NCI-H1417 treated with DMSO at 0.1 percent for 48 hours (cell line): ENCODE measurements at regions not wholly inside any gene's neighbourhood (a gene's known extent, or its start where the extent isn't known, plus 50 kb on each side); places are given as distances from the start of the nearest gene placed in this dataset.
A peak's percentile ranks its signal among the peaks of the same experiment; 100 is the strongest.

ENCODE experiments used
- DNase-seq: peaks from one replicate; lab custom pipeline; 2025; lab: John Stamatoyannopoulos, UW

- no peak for DNase-seq
Measured at GRCh38 chr5:110031402-110032140, 341.8 kb downstream of the MAN2A1 start.

DNA sequence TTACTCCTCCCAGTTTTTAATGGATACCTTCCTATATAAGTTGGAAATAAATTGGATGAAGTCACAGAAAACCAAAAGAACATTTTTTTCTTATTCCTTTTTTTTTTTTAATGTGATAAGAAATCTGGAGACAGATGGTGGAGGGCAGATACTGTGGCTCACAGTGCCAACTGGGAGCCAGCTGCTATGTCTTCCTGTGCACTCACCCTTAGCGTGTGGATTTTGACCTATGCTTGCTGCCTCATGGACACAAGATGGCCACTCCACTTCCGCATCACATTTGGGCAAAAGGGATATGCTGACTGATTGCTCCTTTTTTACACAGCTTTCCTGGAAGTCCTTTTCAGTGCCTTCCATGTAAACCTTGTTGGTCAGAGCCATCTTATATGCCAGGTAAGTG, 342.6 kb downstream of the MAN2A1 start:
- DNase-seq = no peak

DNA sequence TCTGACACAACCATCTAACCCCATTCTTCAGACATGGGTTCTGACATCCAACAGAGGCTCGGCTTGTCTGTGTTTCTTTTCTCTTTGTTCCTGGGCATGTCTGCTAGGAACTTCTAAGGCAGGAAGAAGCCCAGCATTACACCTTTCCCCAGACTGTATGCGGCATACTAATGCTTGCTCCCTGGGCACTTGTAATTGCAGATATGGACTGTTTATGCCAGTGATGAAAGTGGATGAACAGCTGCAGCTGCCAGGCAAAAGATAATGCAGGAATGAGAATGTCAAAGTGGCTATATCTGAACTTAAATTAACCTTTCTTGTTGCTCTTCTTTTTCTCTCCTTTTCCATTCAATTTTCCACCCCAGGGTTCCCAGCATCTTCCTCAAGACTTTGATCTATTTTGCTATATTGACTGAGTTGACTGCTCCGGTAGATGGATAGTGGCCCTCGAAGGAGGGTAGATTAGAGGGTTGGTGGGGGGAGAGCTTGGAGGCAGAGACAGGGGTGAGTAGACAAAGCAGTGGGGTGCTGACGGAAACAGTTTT, 344.4 kb downstream of the MAN2A1 start:
- DNase-seq = no peak

GRCh38 chr5:110038297-110038997, 348.7 kb downstream of the MAN2A1 start:
- DNase-seq = no peak

DNA sequence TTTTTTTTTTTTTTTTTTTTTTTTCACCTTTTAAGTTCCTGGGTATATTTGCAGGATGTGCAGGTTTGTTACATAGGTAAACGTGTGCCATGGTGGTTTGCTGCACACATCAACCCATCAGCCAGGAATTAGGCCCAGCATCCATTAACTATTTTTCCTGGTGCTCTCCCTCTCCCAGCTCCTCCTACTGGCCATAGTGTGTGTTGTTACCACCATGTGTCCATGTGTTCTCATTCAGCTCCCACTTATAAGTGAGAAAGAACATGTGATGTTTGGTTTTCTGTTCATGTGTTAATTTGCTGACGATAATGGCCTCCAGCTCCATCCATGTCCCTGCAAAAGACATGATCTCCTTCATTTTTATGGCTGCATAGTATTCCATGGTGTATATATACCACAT, 350.5 kb downstream of the MAN2A1 start:
- no peak for DNase-seq

DNA sequence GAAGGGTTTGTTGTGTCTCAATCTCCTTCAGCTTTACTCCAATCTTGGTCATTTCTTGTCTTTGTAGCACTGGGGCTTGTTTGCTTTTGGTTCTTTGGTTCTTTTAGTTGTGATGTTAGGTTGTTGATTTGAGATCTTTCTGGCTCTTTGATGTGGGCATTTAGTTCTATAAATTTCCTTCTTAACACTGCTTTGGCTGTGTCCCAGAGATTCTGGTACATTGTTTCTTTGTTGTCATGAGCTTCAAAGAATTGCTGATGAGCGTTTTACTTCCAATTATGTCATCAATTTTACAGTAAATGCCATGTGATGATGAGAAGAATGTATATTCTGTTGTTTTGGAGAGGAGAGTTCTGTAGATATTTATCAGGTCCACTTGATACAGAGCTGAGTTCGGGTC, 353.3 kb downstream of the MAN2A1 start:
- no peak for DNase-seq

DNA sequence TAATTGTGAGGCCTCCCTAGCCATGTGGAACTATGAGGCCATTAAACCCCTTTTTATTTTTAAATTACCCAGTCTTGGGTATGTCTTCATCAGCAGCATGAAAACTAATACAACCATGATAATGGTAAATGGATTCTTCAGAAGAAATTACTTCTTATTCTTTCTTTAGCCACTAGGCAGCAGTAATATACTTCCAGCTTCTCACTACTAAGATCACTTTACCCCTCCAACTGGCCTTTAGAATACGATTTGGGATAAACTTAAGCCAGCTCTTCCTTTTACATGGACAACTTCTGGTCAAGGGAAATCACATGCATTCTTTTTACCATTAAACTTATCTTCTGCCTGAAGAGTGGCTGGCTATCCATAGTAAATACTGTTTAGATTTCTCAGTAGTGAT, 355.4 kb downstream of the MAN2A1 start:
- no peak for DNase-seq

GRCh38 chr5:110048491-110048890, 358.8 kb downstream of the MAN2A1 start:
- no peak for DNase-seq

DNA sequence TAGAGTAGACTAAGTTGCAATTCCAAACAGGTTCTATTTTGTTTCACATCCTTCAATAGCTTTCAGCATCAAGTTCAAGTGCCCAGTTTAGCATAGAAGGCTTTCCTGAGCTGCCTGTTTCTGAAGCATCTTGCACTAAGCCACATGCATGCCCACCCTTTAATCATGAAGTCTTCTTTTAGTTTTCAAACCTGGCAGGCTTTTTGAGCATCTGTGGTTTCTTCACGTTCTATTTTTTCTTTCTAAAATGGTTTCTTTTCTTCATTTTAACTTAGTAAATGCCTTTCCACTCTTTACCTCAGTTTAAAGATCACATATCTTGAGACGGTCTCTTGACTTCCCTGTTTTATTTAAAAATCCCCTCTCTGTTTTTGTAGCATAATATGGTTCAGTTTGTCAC, 360.1 kb downstream of the MAN2A1 start:
- no peak for DNase-seq

DNA sequence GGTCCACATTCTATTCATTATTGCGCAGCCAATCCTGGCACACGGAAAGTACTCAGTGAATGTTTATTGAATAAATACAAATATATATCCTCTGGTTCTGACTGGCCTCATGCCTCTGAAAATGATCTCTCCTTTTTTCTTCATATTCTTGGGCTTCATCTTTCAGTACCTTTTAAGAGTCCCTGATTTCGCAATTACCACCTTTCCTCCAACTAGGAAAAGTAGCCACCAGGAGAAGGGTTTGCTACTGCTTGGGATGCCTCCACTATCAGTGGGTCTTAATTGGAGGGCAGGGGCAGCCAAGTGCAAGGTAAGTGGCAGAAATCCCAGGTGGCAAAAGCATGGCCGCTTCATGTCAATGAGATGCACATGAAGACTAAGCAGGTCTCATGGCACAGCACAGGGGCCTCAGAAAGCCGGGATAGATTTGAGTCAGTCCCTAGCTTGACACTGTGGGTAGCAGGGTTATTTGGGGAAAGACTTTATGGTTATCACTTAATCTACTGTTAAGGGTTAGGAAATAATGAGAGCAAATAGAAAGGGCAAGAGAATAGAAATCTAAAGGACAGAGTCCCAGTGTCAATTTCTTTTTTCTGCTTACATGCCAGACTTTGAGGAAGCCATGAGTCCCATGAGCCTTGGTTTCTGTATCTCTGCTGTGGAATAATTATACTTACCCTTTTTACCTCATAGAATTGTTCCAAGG, 361.1 kb downstream of the MAN2A1 start:
- DNase-seq = no peak

DNA sequence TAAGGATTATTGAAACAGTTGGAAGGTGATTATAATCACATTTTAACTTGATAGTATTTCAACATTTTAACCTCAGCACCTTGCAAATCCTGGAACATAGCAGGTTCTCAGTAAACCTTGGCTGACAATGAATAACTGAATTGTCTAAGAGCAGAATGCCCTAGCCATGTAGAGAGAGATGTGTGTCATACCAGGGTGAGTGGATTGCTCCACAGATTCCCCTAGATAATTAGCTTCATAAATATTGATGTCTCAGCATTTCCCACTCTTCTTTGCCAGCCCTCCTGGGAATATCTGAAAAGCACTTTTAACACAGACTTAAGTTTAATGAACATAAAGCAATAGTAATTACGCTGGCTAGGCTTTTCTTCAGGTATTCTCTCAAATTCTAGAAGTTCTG, 363.5 kb downstream of the MAN2A1 start:
- DNase-seq = no peak

GRCh38 chr5:110053824-110054223, 364.1 kb downstream of the MAN2A1 start:
- DNase-seq = no peak

DNA sequence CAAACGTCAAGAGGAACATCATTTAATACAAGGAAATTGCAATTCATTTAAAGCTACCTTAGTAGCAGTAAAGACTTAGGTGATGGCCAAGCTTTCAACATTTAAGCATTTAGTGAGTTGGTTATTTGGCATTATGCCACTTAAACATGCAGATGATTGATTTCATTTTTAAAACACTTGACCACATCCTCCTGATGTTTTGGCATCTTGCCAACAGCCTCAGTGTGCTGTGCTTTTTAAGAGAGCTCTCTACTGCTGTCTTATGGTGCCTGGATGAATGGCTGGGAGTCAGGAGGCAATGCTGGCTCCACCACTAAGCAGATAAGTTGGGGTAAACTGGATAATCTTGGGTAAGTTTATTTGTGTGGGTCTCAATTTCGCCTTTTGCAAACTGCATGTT, 364.5 kb downstream of the MAN2A1 start:
- DNase-seq = peak; percentile 62

DNA sequence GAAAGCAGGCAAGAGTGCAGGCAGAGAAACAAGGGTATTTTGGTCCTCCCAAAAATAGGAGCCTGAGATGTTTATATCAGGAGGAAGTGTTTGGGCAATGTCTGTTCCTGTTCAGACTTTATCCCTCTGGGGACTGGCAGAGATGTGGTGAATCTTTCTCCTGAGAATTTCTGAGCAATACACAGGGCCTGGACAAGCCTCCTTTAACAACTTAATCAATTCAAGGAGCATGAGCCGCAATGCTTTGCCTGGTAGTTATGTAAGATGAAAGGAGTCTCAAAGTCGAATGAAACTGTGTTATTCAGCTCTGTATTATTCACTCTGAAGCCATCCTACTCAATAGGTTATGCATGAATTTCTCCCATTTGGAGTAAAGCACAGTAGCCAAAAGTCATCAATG, 365.6 kb downstream of the MAN2A1 start:
- DNase-seq = no peak

GRCh38 chr5:110056580-110057114, 366.9 kb downstream of the MAN2A1 start:
- DNase-seq = no peak

- DNase-seq = no peak
Measured at GRCh38 chr5:110058175-110058574, 368.4 kb downstream of the MAN2A1 start.

DNA sequence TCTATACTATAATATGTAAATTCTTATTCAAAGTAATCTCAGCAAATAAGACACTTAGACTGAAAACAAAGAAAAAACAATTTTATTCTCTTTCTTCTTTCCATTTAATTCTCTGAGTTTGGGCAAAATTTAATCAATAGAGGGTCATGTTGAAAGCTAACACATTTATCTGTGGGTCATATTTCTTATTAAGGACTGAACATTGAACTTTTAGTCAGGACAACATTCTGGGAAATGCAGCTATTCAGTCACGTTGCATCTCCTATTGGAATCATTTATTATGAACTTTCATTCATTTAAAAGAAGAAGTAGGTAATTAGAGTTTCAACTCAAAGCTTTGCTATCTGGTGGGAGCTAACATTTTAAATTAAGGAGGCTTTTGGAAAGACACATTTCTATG, 372.5 kb downstream of the MAN2A1 start:
- DNase-seq = no peak

GRCh38 chr5:110063640-110064602, 374.2 kb downstream of the MAN2A1 start:
- DNase-seq = no peak

DNA sequence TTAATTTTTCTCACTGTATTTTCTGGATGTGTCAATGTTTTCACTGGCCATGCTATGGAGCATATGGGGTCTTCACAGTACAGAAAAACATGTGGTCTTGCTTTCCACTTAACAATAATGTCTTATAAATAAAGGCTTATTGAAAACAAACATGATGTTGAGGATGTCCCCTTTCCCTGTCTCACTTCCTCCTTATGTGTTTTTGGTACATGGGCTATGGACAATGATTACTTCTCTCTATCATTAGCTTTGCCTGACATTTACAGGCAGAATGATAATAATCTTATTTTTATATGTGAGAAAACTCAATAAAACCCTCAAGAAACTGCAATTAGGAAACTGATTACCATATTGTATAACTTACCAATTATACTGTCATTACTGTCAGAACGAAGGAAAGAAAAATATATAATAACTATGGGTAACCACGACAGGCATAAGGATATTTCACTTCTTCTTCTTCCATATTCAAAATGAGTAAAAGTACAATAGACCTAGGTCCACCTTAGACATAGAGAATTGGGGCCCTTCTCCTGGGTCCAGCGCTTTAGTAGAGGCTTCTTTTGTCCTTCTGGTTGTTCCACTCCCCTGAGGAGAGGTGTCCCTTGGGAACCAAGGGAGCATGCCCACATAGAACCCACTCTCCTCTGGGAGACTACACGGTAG, 375.0 kb downstream of the MAN2A1 start:
- no peak for DNase-seq

DNA sequence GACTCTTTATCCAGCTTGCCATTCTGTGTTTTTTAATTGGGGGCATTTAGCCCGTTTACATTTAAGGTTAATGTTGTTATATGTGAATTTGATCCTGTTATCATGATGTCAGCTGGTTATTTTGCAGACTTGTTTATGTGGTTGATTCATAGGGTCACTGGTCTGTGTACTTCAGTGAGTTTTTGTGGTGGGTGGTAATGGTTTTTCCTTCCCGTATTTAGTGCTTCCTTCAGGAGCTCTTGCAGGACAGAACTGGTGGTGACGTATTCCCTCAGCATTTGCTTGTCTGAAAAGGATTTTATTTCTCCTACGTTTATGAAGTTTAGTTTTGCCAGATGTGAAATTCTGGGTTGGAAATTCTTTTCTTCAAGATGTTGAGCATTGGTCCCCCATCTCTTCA, 381.1 kb downstream of the MAN2A1 start:
- no peak for DNase-seq

DNA sequence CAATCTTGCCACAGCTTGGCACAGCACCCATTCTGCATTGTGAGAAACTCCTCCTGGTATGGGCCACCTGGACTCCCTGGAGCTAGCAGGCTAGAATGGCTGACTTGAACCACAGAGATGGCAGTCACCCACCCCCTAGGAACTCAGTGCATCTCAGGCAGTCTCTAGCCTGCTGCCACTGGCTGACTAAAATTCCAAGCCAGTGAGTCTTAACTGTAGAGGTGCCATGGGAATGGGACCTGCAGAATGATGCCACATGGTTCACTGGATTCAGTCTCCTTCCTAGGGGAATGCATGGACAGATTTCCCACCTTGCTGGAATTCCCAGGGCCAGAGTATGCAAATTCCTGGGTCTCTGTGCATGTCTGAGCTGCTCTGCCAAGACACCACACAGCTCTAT, 382.9 kb downstream of the MAN2A1 start:
- no peak for DNase-seq
